GM18505 (cell line): ENCODE measurements at regions not wholly inside any gene's neighbourhood (a gene's known extent, or its start where the extent isn't known, plus 50 kb on each side); places are given as distances from the start of the nearest gene placed in this dataset.

Experiments used
- ATAC-seq: cut with Tn5 transposase; IDR thresholded peaks from one replicate; pipeline ENCODE4 v1.9.1; 2021; ENCODE audit not compliant: unreplicated experiment
- POLR2A ChIP-seq: IDR thresholded peaks from 4 replicates; pipeline ENCODE4 v1.6.1; 2011; ENCODE audit warnings: borderline replicate concordance; ENCODE audit not compliant: insufficient read depth, insufficient read length; ENCODE audit errors: extremely low read depth

GRCh38 chr14:22420598-22421186 lies 168.3 kb downstream of the DAD1 start:
- TF ChIP-seq POLR2A, result no peak
- ATAC-seq, result no peak

GRCh38 chr14:22419620-22420019 lies 169.4 kb downstream of the DAD1 start:
- no peak for ATAC-seq
- no peak for TF ChIP-seq POLR2A

- no peak for TF ChIP-seq POLR2A
- ATAC-seq, result no peak
Observed at GRCh38 chr14:22418631-22419030, 170.4 kb downstream of the DAD1 start.

GRCh38 chr14:22417914-22418313 lies 171.1 kb downstream of the DAD1 start:
- TF ChIP-seq POLR2A, result no peak
- no peak for ATAC-seq

GRCh38 chr14:22416193-22416592 lies 172.8 kb downstream of the DAD1 start:
- ATAC-seq, result no peak
- no peak for TF ChIP-seq POLR2A

GRCh38 chr14:22415605-22415959 lies 173.4 kb downstream of the DAD1 start:
- no peak for TF ChIP-seq POLR2A
- no peak for ATAC-seq

- ATAC-seq, result no peak
Observed at GRCh38 chr14:22414876-22415604, 174.0 kb downstream of the DAD1 start.

GRCh38 chr14:22412926-22413411 lies 176.1 kb downstream of the DAD1 start:
- TF ChIP-seq POLR2A, result no peak
- no peak for ATAC-seq

More at GRCh38 chr14:22414876-22415604, 174.0 kb downstream of the DAD1 start:
- no peak for TF ChIP-seq POLR2A

- ATAC-seq, result no peak
- no peak for TF ChIP-seq POLR2A
Observed at GRCh38 chr14:22411398-22412055, 177.5 kb downstream of the DAD1 start.

- no peak for ATAC-seq
- no peak for TF ChIP-seq POLR2A
Observed at GRCh38 chr14:22410497-22410896, 178.5 kb downstream of the DAD1 start.

- ATAC-seq, result no peak
- TF ChIP-seq POLR2A, result no peak
Observed at GRCh38 chr14:22409006-22409405, 180.0 kb downstream of the DAD1 start.

- ATAC-seq, result no peak
- TF ChIP-seq POLR2A, result no peak
Observed at GRCh38 chr14:22408547-22408946, 180.5 kb downstream of the DAD1 start.

- TF ChIP-seq POLR2A, result no peak
- ATAC-seq, result no peak
Observed at GRCh38 chr14:22407033-22407432, 182.0 kb downstream of the DAD1 start.

GRCh38 chr14:22405201-22405600 lies 183.8 kb downstream of the DAD1 start:
- ATAC-seq, result no peak
- no peak for TF ChIP-seq POLR2A
